SU-DHL-6 (cell line): ENCODE measurements at regions not wholly inside any gene's neighbourhood (a gene's known extent, or its start where the extent isn't known, plus 50 kb on each side); places are given as distances from the start of the nearest gene placed in this dataset.

ENCODE experiments used
- CTCF ChIP-seq: fragments of 200-600 bp; sonication (generic); IDR thresholded peaks from one replicate; pipeline ENCODE4 v1.5.1; 2017; ENCODE audit warnings: antibody characterized with exemption, mild to moderate bottlenecking, low read length, moderate library complexity; ENCODE audit not compliant: insufficient read depth, poor library complexity, severe bottlenecking
- EZH2phosphoT487 ChIP-seq: fragments of 200-600 bp; sonication (generic), shearing (Covaris generic); conservative IDR thresholded peaks from 2 replicates; pipeline ENCODE4 v1.6.1; 2018; ENCODE audit warnings: mild to moderate bottlenecking, antibody characterized with exemption, low read length, moderate library complexity, mixed read lengths

DNA sequence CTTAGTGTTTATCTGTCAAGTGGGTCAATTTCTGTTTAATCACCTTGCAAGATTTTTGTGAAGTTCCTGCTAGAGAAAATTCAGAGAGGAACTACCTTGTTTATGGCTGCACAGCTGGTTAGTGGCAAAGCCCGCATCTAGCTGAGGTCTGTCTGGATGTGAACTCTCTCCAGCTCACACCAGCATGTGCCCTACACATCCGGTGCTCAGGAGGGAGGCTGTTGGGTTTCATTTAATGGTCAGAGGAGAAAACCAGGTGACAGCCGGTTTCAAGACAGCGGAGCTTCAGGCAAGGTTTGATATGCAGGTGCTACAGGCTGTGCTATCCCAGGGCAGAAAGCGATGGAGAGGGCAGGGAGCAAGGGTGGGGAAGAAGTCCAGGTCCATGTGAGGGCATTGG, 351.1 kb downstream of the ACTR3B start:
- TF ChIP-seq CTCF (no peak), EZH2phosphoT487 (no peak)
